ENCODE measurements at regions not wholly inside any gene's neighbourhood (a gene's known extent, or its start where the extent isn't known, plus 50 kb on each side); places are given as distances from the start of the nearest gene placed in this dataset.
"Not testable (repeated sequence)": the region's sequence is repeated elsewhere in the genome, so short reads cannot be mapped to it uniquely, and the experiment has no call there.

DNA sequence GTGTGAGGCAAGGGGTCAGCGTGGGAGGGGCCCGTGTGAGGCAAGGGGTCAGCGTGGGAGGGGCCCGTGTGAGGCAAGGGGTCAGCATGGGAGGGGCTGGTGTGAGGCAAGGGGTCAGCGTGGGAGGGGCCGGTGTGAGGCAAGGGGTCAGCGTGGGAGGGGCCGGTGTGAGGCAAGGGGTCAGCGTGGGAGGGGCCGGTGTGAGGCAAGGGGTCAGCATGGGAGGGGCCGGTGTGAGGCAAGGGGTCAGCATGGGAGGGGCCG is 119.2 kb downstream of the SEPTIN14 start:
- H3K4me3 ChIP-seq; intact Hi-C loops (cut with DNase I); DNase-seq; H3K4me1 ChIP-seq; H3K36me3 ChIP-seq; H3K27ac ChIP-seq; H3K9me3 ChIP-seq; H3K27me3 ChIP-seq: not testable (repeated sequence)
- WGBS, 2 donors: 100% methylated on average over 2 of the region's 12 CpGs

DNA sequence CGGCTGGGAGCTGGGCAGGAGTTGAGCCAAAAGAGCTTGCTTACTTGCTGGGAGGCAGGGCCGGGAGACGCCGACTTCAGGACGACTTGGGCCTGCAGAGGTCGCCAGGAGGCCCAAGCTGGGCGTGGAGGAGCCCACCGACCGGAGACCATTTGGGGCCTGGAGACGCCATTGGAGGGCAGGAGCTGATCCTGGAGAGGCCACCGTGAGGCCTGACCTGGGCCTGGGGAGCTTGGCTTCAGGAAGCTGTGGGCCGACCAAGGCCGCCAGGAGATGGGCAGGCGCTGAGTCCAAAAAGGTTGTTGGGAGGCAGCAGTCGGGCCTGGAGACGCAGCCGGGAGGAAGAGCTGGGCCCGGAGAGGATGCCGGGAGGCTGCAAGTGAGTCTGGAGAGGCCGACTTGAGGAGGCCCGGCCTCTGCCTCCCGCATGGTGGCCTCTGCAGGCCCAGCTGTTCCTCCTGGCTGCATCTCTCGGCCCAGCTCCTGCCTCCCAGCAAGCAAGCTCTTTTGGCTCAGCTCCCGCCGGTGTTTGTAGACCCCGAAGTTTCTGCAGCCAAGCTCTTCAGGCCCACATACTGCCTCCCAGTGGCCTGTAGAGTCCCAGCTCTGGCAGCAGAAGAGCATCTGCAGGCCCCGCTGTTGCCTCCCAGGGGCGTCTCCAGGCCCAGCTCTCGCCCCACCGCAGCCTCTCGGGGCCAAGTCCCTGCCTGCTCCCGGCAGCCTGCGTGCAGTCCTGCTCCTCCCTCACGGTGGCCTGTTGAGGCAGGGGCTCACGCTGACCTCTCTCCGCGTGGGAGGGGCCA is 119.7 kb downstream of the SEPTIN14 start:
- H3K27ac ChIP-seq; H3K36me3 ChIP-seq; DNase-seq; intact Hi-C loops (cut with DNase I); H3K27me3 ChIP-seq; H3K4me1 ChIP-seq; H3K4me3 ChIP-seq; H3K9me3 ChIP-seq: not testable (repeated sequence)
- 95 to 99% methylated on average over 14 to 15 of the region's 37 CpGs for WGBS, 2 donors

DNA sequence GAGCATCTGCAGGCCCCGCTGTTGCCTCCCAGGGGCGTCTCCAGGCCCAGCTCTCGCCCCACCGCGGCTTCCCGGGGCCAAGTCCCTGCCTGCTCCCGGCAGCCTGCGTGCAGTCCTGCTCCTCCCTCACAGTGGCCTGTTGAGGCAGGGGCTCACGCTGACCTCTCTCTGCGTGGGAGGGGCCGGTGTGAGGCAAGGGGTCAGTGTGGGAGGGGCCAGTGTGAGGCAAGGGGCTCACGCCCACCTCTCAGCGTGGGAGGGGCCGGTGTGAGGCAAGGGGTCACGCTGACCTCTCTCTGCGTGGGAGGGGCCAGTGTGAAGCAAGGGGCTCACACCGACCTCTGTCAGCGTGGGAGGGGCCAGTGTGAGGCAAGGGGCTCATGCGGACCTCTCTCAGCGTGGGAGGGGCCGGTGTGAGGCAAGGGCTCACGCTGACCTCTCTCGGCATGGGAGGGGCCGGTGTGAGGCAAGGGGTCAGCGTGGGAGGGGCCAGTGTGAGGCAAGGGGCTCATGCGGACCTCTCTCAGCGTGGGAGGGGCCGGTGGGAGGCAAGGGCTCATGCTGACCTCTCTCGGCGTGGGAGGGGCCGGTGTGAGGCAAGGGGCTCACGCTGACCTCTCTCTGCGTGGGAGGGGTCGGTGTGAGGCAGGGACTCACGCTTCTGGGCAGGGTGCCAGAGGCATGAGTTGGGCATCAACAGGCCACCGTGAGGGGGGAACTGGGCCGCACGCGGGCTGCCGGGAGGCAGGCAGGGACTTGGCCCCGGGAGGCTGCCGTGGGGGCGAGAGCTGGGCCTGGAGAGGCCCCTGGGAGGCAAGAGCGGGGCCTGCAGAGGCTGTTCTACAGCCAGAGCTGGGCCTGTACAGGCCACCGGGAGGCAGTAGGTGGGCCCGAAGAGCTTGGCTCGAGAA is 120.6 kb downstream of the SEPTIN14 start:
- intact Hi-C loops (cut with DNase I); H3K36me3 ChIP-seq; H3K4me1 ChIP-seq; DNase-seq; H3K9me3 ChIP-seq; H3K27ac ChIP-seq; H3K27me3 ChIP-seq; H3K4me3 ChIP-seq: not testable (repeated sequence)
- 83 to 91% methylated on average over 2 to 6 of the region's 47 CpGs for WGBS, 2 donors

DNA sequence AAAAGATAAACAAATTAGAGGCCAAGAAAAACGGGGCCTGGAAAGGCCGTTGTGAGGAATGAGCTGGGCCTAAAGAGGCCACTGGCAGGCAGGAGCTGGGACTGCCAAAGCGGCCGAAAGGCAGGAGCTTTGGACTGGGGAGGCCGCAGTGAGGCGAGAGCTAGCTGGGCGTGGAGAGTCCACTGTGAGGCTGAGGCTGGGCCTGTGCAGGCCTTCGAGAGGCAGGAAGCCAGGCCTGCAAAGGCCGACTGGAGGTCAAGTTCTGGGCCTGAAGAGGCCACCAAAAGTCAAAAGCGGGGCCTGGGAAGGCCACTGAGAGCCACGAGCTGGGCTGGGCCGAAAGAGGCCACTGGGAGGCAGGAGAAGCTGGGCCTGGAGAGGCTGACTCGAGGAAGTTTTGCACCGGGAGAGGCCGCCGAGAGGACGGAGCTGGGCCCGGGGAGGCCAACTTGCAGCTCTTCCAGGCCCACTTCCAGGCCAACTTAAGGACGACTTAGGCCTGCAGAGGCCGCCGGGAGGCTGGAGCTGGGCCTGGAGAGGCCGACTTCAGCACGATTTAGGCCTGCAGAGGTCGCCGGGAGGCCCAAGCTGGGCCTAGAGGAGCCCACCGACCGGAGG is 121.8 kb downstream of the SEPTIN14 start:
- H3K27ac ChIP-seq; H3K4me1 ChIP-seq; H3K4me3 ChIP-seq; H3K27me3 ChIP-seq; H3K9me3 ChIP-seq; H3K36me3 ChIP-seq; intact Hi-C loops (cut with DNase I); DNase-seq: not testable (repeated sequence)
- WGBS, 2 donors: 81 to 84% methylated on average over 9 to 19 of the region's 27 CpGs

DNA sequence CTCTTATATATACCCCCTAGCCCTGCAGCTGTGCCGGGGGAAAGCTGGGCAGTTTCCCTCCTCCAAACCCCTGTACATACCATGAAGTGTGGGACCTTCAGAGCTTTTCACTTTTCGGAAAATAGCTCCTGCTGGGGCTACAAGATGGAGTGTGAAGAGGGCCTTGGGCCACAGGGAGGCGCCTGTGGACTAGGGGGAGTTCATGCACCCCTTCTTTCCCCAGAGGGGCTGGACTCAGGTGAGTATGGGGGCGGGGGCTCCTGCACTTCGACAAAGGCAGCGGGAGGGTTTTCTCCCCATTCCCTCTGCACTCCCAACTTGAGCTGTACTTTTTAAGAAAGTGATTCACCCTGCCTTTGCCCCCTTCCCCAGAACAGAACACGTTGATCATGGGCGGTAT is 122.5 kb downstream of the SEPTIN14 start:
- H3K36me3 ChIP-seq; H3K27ac ChIP-seq; H3K4me1 ChIP-seq; H3K27me3 ChIP-seq; H3K9me3 ChIP-seq; DNase-seq; intact Hi-C loops (cut with DNase I); H3K4me3 ChIP-seq: not testable (repeated sequence)
- WGBS, 2 donors: 55 to 100% methylated on average over 1 to 6 of the region's 8 CpGs

DNA sequence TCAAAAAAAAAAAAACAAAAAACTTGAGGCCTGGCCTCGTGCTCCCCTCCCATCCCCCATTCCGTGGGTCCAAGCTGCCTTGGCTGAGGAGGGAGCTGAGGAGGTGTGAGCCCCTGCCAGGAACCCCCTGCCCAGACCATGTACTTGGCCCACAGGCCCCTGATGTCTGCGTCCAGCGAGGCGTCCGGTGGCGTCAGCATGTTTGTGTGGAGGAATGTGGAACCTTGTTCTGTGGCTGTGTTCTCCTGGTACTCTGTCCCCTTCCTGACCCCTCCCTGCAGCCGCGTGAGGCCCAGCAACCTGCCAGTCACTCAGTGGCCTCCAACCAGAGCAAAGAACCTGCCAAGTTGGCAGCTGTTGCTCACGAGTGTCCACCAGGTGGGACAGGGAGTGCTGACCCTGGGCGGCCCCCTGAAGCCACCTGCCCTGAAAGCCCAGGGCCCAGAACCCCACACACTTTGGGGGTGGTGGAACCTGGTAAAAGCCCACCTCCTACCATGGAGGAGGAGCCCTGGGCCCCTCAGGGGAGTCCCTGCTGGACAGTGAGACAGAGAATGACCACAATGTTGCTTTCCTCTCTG is 125.8 kb downstream of the SEPTIN14 start:
- H3K27me3 ChIP-seq; intact Hi-C loops (cut with DNase I); H3K9me3 ChIP-seq; H3K36me3 ChIP-seq; DNase-seq; H3K27ac ChIP-seq; H3K4me1 ChIP-seq; H3K4me3 ChIP-seq: not testable (repeated sequence)
- 40 to 76% methylated on average over 1 to 6 of the region's 11 CpGs for WGBS, 2 donors

DNA sequence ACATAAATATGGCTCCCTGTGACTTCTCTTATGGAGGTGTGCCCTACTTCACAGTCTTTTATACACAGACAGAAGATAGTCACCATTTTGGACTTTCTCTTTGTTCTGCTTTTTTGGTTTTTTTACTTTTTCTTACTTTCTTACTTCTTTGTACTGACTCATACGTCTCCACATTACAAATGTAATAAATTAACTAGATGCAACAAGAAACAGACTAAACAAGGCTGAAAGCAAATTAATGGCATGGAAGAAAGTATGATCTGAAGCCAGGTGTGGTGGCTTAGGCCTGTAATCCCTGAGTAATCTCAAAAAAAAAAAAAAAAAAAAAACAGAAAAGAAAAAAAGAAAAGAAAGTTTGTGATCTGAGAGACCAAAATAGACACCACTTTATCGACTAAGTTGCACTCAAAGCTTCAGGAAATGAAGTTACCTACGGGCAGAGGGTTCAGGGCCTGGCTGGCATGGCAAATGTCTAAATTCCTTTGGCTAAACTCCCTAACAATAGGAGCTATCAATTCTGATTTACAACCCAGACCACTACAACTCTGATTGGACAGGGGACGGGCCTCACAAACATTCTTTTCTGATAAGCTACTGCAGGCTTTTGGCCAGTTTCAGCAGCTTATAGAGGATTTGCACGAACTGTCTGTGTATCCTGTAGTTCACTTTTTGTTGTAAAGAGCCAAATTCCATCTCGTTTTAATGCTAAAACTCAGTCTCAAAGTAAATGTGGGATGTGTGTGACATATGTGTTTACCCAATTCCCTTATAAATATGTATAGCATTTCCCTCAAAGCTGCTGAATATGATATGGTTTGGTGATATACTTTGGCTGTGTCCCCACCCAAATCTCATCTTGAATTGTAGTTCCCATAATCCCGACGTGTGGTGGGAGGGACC is 129.1 kb downstream of the SEPTIN14 start:
- TF ChIP-seq POLR2A (IDR thresholded peaks at IDR 0.05): no peak
- TF ChIP-seq, protein P1, sequence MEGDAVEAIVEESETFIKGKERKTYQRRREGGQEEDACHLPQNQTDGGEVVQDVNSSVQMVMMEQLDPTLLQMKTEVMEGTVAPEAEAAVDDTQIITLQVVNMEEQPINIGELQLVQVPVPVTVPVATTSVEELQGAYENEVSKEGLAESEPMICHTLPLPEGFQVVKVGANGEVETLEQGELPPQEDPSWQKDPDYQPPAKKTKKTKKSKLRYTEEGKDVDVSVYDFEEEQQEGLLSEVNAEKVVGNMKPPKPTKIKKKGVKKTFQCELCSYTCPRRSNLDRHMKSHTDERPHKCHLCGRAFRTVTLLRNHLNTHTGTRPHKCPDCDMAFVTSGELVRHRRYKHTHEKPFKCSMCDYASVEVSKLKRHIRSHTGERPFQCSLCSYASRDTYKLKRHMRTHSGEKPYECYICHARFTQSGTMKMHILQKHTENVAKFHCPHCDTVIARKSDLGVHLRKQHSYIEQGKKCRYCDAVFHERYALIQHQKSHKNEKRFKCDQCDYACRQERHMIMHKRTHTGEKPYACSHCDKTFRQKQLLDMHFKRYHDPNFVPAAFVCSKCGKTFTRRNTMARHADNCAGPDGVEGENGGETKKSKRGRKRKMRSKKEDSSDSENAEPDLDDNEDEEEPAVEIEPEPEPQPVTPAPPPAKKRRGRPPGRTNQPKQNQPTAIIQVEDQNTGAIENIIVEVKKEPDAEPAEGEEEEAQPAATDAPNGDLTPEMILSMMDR (IDR thresholded peaks at IDR 0.05): no peak
- intact Hi-C loops (cut with DNase I): no loop called here
- no peaks in the 10 kb centered on the region for H3K9me3 ChIP-seq
- no peak for DNase-seq
- H3K36me3 ChIP-seq: no peaks in the 10 kb centered on the region
- no peaks in the 10 kb centered on the region for H3K27me3 ChIP-seq
- H3K27ac ChIP-seq: no peak overlapping the region
- WGBS, 2 donors: 31 to 33% methylated on average over 8 of the region's 8 CpGs
- peaks cover 0 to 5% (median 0%) of the 10 kb centered on the region in 3 donors for H3K4me1 ChIP-seq
- no peak overlapping the region for H3K4me3 ChIP-seq

Data from esophagus squamous epithelium (tissue), 5 donors.